ENCODE measurements at regions not wholly inside any gene's neighbourhood (a gene's known extent, or its start where the extent isn't known, plus 50 kb on each side); places are given as distances from the start of the nearest gene placed in this dataset.

- ChIA-PET POLR2A (ENCODE audit: low non-redundant PET) (no interaction called here), CTCF (interaction anchor here (0.7 kb wide), 1 partner anchor 103 kb away, joined by 3 read pairs; no protein-coding TSS in a partner anchor)
- DNase-seq (ENCODE audit: low spot score) = no peak
- no peak overlapping the region for H3K27ac ChIP-seq
- TF ChIP-seq CTCF (conservative IDR thresholded peaks at IDR 0.05; ENCODE audit: low read depth) = no peak
These were observed 340.7 kb upstream of the TSHZ2 start for GRCh38 chr20:52631469-52631868.

- POLR2A ChIA-PET (ENCODE audit: low non-redundant PET) = no interaction called here
- CTCF ChIA-PET = interaction anchor here (0.6 kb wide), 1 partner anchor 1124 kb away, joined by 3 read pairs; no protein-coding TSS in a partner anchor
- no peak for DNase-seq (ENCODE audit: low spot score)
- H3K27ac ChIP-seq = no peak overlapping the region
- no peak for TF ChIP-seq CTCF (conservative IDR thresholded peaks at IDR 0.05; ENCODE audit: low read depth)
These were observed 342.0 kb upstream of the TSHZ2 start for GRCh38 chr20:52630138-52630537.

GRCh38 chr20:52624281-52624680, 347.9 kb upstream of the TSHZ2 start:
- ChIA-PET CTCF (interaction anchor here (0.7 kb wide), 1 partner anchor 514 kb away, joined by 3 read pairs; no protein-coding TSS in a partner anchor), POLR2A (ENCODE audit: low non-redundant PET) (no interaction called here)
- H3K27ac ChIP-seq = no peak overlapping the region
- TF ChIP-seq CTCF (conservative IDR thresholded peaks at IDR 0.05; ENCODE audit: low read depth) = no peak
- DNase-seq (ENCODE audit: low spot score) = no peak

- POLR2A ChIA-PET (ENCODE audit: low non-redundant PET) = no interaction called here
- CTCF ChIA-PET = no interaction called here
- peak; percentile 33 for DNase-seq (ENCODE audit: low spot score)
- TF ChIP-seq CTCF (conservative IDR thresholded peaks at IDR 0.05; ENCODE audit: low read depth) = no peak
- no peak overlapping the region for H3K27ac ChIP-seq
These were observed 350.1 kb upstream of the TSHZ2 start for GRCh38 chr20:52622081-52622480.

GRCh38 chr20:52621401-52621800, 350.8 kb upstream of the TSHZ2 start:
- POLR2A ChIA-PET (ENCODE audit: low non-redundant PET) = no interaction called here
- CTCF ChIA-PET = interaction anchor here (0.6 kb wide), 1 partner anchor 1587 kb away, joined by 3 read pairs; the partner anchor contains the start of gene PFDN4
- H3K27ac ChIP-seq = no peak overlapping the region
- no peak for DNase-seq (ENCODE audit: low spot score)
- no peak for TF ChIP-seq CTCF (conservative IDR thresholded peaks at IDR 0.05; ENCODE audit: low read depth)

- ChIA-PET CTCF (no interaction called here), POLR2A (ENCODE audit: low non-redundant PET) (no interaction called here)
- H3K27ac ChIP-seq = no peak overlapping the region
- DNase-seq (ENCODE audit: low spot score) = no peak
- TF ChIP-seq CTCF (conservative IDR thresholded peaks at IDR 0.05; ENCODE audit: low read depth) = no peak
These were observed 352.5 kb upstream of the TSHZ2 start for GRCh38 chr20:52619671-52620070.

GRCh38 chr20:52619101-52619500, 353.1 kb upstream of the TSHZ2 start:
- no peak overlapping the region for H3K27ac ChIP-seq
- no peak for DNase-seq (ENCODE audit: low spot score)
- POLR2A ChIA-PET (ENCODE audit: low non-redundant PET) = no interaction called here
- TF ChIP-seq CTCF (conservative IDR thresholded peaks at IDR 0.05; ENCODE audit: low read depth) = no peak
- CTCF ChIA-PET = no interaction called here

All from RWPE1 (cell line).